Endothelial cell (in vitro differentiated cells): ENCODE measurements at regions not wholly inside any gene's neighbourhood (a gene's known extent, or its start where the extent isn't known, plus 50 kb on each side); places are given as distances from the start of the nearest gene placed in this dataset.

Experiments used
- DNase-seq: peaks from one replicate; pipeline ENCODE4 v3.0.0; 2021; ENCODE audit warnings: low spot score
- H3K27ac Mint-ChIP-seq: one replicate; pipeline ENCODE4 v1.8.0; 2021; ENCODE audit warnings: mixed read lengths, inconsistent platforms; ENCODE audit not compliant: unreplicated experiment
- H3K27me3 Mint-ChIP-seq: one replicate; pipeline ENCODE4 v1.8.0; 2021; ENCODE audit warnings: mild to moderate bottlenecking, moderate library complexity, mixed read lengths, inconsistent platforms; ENCODE audit not compliant: unreplicated experiment
- H3K36me3 Mint-ChIP-seq: one replicate; pipeline ENCODE4 v1.8.0; 2021; ENCODE audit warnings: mild to moderate bottlenecking, low read depth, mixed read lengths, inconsistent platforms; ENCODE audit not compliant: unreplicated experiment
- H3K4me1 Mint-ChIP-seq: one replicate; pipeline ENCODE4 v1.8.0; 2021; ENCODE audit warnings: mild to moderate bottlenecking, mixed read lengths, inconsistent platforms; ENCODE audit not compliant: unreplicated experiment
- H3K4me3 Mint-ChIP-seq: one replicate; pipeline ENCODE4 v1.8.0; 2021; ENCODE audit warnings: mild to moderate bottlenecking, mixed read lengths, inconsistent platforms; ENCODE audit not compliant: unreplicated experiment
- H3K9me3 Mint-ChIP-seq: one replicate; pipeline ENCODE4 v1.8.0; 2021; ENCODE audit warnings: mixed read lengths, inconsistent platforms; ENCODE audit not compliant: unreplicated experiment
- CTCF ChIP-seq: fragments of 200-600 bp; sonication (generic); IDR thresholded peaks from one replicate; pipeline ENCODE4 v1.5.0; 2021; ENCODE audit warnings: antibody characterized with exemption; ENCODE audit not compliant: unreplicated experiment

DNA sequence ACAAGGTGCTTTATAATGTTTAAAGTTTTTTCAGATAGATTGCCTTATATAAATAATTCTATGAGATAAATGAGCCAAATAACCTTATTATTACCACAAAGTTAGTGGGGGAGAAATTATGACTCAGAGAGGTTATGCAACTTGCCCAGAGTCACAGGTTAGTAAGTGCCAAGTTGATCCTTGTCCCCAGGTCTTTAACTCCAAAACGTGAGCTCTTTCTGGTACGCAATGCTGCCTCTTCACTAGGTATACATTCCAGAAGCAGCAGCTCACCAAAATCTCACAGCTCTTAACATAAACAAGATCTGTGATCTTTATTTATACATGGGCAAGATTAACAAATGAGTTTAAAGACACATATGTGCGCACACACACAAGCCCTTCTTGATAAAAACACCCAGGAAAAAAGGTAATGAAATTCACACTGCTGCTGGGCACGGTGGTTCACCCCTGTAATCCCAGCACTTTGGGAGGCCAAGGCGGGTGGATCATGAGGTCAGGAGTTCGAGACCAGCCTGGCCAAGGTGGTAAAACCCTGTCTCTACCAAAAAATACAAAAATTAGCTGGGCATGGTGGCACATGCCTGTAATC lies 59.8 kb upstream of the NR2F2 start:
- H3K27me3 Mint-ChIP-seq: no peaks in the 10 kb centered on the region
- no peaks in the 10 kb centered on the region for H3K4me1 Mint-ChIP-seq
- H3K4me3 Mint-ChIP-seq: no peak overlapping the region
- no peak for TF ChIP-seq CTCF
- no peaks in the 10 kb centered on the region for H3K9me3 Mint-ChIP-seq
- H3K27ac Mint-ChIP-seq: no peak overlapping the region
- DNase-seq: no peak
- H3K36me3 Mint-ChIP-seq: no peaks in the 10 kb centered on the region

DNA sequence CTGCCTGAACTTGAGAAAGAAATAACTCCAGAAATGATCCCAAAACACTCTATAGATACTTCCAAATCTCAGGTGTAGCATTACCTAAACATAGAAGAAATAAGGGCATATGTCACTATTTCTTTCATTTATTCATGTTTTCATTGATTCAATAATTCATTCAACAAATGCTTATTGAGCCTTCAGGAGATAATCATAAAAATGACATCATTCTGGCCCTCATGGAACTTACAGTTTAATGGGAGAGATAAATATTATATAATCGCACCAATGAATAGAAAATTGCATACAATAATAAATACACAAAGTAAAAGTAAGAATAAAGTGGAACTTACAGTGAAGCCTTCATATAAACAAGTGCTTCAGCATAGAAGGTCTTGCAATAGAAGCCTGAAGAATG lies 58.1 kb upstream of the NR2F2 start:
- H3K27ac Mint-ChIP-seq: no peak overlapping the region
- H3K9me3 Mint-ChIP-seq: no peaks in the 10 kb centered on the region
- H3K27me3 Mint-ChIP-seq: no peaks in the 10 kb centered on the region
- H3K4me3 Mint-ChIP-seq: no peak overlapping the region
- TF ChIP-seq CTCF: no peak
- no peaks in the 10 kb centered on the region for H3K36me3 Mint-ChIP-seq
- no peaks in the 10 kb centered on the region for H3K4me1 Mint-ChIP-seq
- DNase-seq: no peak

DNA sequence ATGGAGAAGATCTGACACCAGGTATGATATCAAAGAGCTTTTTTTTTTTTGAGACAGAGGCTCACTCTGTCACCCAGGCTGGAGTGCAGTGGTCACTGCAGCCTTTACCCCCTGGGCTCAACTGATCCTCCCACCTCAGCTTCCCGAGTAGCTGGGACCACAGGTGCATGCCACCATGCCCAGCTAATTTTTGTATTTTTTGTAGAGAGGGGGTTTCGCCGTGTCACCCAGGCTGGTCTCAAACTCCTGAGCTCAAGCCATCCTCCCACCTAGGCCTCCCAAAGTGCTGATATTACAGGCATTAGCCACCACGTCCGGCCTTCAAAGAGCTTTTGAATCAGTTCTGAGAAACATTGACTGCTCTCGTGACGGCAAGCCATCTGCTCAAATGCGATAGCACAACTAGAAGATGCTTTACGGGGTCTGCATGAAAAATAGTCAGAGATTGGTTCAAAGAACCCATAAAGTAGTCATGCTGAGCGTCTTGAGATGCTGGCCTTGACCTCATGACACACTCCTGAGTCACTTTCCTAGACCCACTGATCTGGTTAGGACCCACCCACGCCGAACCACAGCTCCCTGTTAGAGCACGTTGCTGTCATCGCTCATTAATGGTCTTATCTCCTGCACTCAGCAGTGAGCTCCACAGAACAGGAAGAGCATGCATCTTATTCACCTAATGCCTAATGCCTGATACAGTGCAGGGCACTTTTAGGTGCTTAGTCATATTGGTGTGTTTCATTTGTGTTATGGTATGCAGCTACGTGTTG lies 57.0 kb upstream of the NR2F2 start:
- H3K36me3 Mint-ChIP-seq: no peaks in the 10 kb centered on the region
- no peak for DNase-seq
- H3K27me3 Mint-ChIP-seq: no peaks in the 10 kb centered on the region
- no peak overlapping the region for H3K27ac Mint-ChIP-seq
- H3K4me1 Mint-ChIP-seq: no peaks in the 10 kb centered on the region
- no peak for TF ChIP-seq CTCF
- H3K9me3 Mint-ChIP-seq: no peaks in the 10 kb centered on the region
- no peak overlapping the region for H3K4me3 Mint-ChIP-seq

DNA sequence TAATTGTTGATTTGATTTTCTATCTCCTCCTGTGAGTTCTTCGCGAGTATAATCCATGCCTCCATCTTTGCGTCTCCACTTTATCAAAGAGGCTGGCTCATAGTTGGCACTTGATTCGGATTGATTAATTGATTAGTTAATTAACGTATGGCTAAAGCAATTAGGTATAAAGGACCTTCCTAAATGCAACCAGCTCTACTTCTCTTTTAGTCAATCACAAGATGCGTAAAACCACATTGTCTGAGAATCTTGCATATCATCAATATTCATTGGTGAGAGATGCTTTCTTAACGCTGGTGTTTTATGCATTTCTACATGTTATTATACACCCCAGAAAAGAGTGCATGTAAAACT lies 56.4 kb upstream of the NR2F2 start:
- H3K4me3 Mint-ChIP-seq: no peak overlapping the region
- no peaks in the 10 kb centered on the region for H3K36me3 Mint-ChIP-seq
- no peaks in the 10 kb centered on the region for H3K27me3 Mint-ChIP-seq
- no peak for TF ChIP-seq CTCF
- H3K9me3 Mint-ChIP-seq: no peaks in the 10 kb centered on the region
- no peak for DNase-seq
- H3K27ac Mint-ChIP-seq: no peak overlapping the region
- no peaks in the 10 kb centered on the region for H3K4me1 Mint-ChIP-seq

GRCh38 chr15:96274698-96275097 lies 55.8 kb upstream of the NR2F2 start:
- Mint-ChIP-seq H3K4me3 (no peak overlapping the region), H3K4me1 (no peaks in the 10 kb centered on the region), H3K27me3 (no peaks in the 10 kb centered on the region), H3K36me3 (no peaks in the 10 kb centered on the region), H3K9me3 (no peaks in the 10 kb centered on the region), H3K27ac (no peak overlapping the region)
- no peak for DNase-seq
- TF ChIP-seq CTCF: no peak
